Esophagus mucosa (tissue), 1 donor: ENCODE measurements at regions not wholly inside any gene's neighbourhood (a gene's known extent, or its start where the extent isn't known, plus 50 kb on each side); places are given as distances from the start of the nearest gene placed in this dataset.
"Not testable (repeated sequence)": the region's sequence is repeated elsewhere in the genome, so short reads cannot be mapped to it uniquely, and the experiment has no call there.

Experiments used
- ATAC-seq: fragments of 200-7000 bp; cut with Tn5 transposase; one replicate; pipeline ENCODE4 v1.9.1; 2020
- donor health status: DM: yes; HTN: yes; CAD: no.

- no peak for ATAC-seq
Observed at GRCh38 chr6:158920311-158920905, 79.6 kb downstream of the RSPH3 start.

- ATAC-seq, result no peak
Observed at GRCh38 chr6:158919865-158920264, 80.1 kb downstream of the RSPH3 start.

GRCh38 chr6:158916617-158917016 is 83.4 kb downstream of the RSPH3 start:
- no peak for ATAC-seq

GRCh38 chr6:158914923-158915322 is 85.1 kb downstream of the RSPH3 start:
- no peak for ATAC-seq

- ATAC-seq, result no peak
Observed at GRCh38 chr6:158913580-158913979, 86.4 kb downstream of the RSPH3 start.

GRCh38 chr6:158912655-158913054 is 87.3 kb downstream of the RSPH3 start:
- ATAC-seq, result peak; percentile 43

- ATAC-seq, result peak; percentile 52
Observed at GRCh38 chr6:158911746-158912480, 88.1 kb downstream of the RSPH3 start.

GRCh38 chr6:158910484-158911440 is 89.2 kb downstream of the RSPH3 start:
- ATAC-seq, result peak; percentile 71

- ATAC-seq, result no peak
Observed at GRCh38 chr6:158909938-158910337, 90.1 kb downstream of the RSPH3 start.

- no peak for ATAC-seq
Observed at GRCh38 chr6:158908606-158909005, 89.4 kb upstream of the EZR start.

- ATAC-seq, result peak; percentile 67
Observed at GRCh38 chr6:158907931-158908330, 88.8 kb upstream of the EZR start.

- ATAC-seq, result no peak
Observed at GRCh38 chr6:158906926-158907325, 87.8 kb upstream of the EZR start.

GRCh38 chr6:158905277-158905676 is 86.1 kb upstream of the EZR start:
- no peak for ATAC-seq

GRCh38 chr6:158903801-158904200 is 84.6 kb upstream of the EZR start:
- no peak for ATAC-seq

GRCh38 chr6:158900663-158901312 is 81.6 kb upstream of the EZR start:
- no peak for ATAC-seq

GRCh38 chr6:158897236-158897635 is 78.1 kb upstream of the EZR start:
- ATAC-seq, result peak; percentile 94

- ATAC-seq, result no peak
Observed at GRCh38 chr6:158895661-158896060, 76.5 kb upstream of the EZR start.

- peak; percentile 78 for ATAC-seq
Observed at GRCh38 chr6:158894193-158894592, 75.0 kb upstream of the EZR start.

- ATAC-seq, result no peak
Observed at GRCh38 chr6:158892266-158892665, 73.1 kb upstream of the EZR start.

- ATAC-seq, result not testable (repeated sequence)
Observed at GRCh38 chr6:158891560-158891959, 72.4 kb upstream of the EZR start.

GRCh38 chr6:158888171-158888570 is 69.0 kb upstream of the EZR start:
- ATAC-seq, result not testable (repeated sequence)

- not testable (repeated sequence) for ATAC-seq
Observed at GRCh38 chr6:158886346-158886977, 67.3 kb upstream of the EZR start.
